ENCODE measurements at regions not wholly inside any gene's neighbourhood (a gene's known extent, or its start where the extent isn't known, plus 50 kb on each side); places are given as distances from the start of the nearest gene placed in this dataset.

GRCh38 chr11:42707541-42707940, 604.3 kb upstream of the API5 start:
- in situ Hi-C loops (cut with HindIII; ENCODE audit: low pct_unique_long_range_greater_than_20kb, low sequenced_read_pairs) (no loop called here), intact Hi-C loops (cut with micrococcal nuclease; ENCODE audit: unreplicated experiment) (no loop called here)
- no peak overlapping the region for H3K27ac ChIP-seq (ENCODE audit: low read length)
- no peaks in the 10 kb centered on the region for H3K27me3 ChIP-seq (ENCODE audit: control insufficient read depth, insufficient read depth, low read length)
- ChIA-PET POLR2A (no interaction called here), CTCF (no interaction called here)
- no peaks in the 10 kb centered on the region for H3K4me1 ChIP-seq (ENCODE audit: control insufficient read depth, insufficient read depth, low read length)
- no peak overlapping the region for H3K4me3 ChIP-seq (ENCODE audit: low read depth in 2 of 2, low read length in 2 of 2)
- DNase-seq (ENCODE audit: low read depth, low spot score) (no peak), ATAC-seq (no peak)
- no peaks in the 10 kb centered on the region for H3K36me3 ChIP-seq (ENCODE audit: control insufficient read depth, insufficient read depth, low read length)
- no peaks in the 10 kb centered on the region for H3K9me3 ChIP-seq (ENCODE audit: control insufficient read depth, insufficient read depth, low read depth, low read length)
- BruUV-seq (replicated peaks), result no TSS peak
- TF ChIP-seq POLR2AphosphoS5 (IDR thresholded peaks at IDR 0.05; ENCODE audit: low read depth, low read length) (no peak), CTCF (IDR thresholded peaks at IDR 0.05) (no peak), TCF7L2 (IDR thresholded peaks at IDR 0.05; ENCODE audit: low read depth, low read length) (no peak), REST (IDR thresholded peaks at IDR 0.05; ENCODE audit: insufficient read depth in 1 of 2, low read depth in 2 of 2, low read length in 1 of 2) (no peak), SIN3A (IDR thresholded peaks at IDR 0.05; ENCODE audit: borderline replicate concordance, insufficient read depth, low read depth, low read length) (no peak)

- in situ Hi-C loops (cut with HindIII; ENCODE audit: low pct_unique_long_range_greater_than_20kb, low sequenced_read_pairs) (no loop called here), intact Hi-C loops (cut with micrococcal nuclease; ENCODE audit: unreplicated experiment) (no loop called here)
- Histone ChIP-seq H3K27me3 (ENCODE audit: control insufficient read depth, insufficient read depth, low read length) (no peaks in the 10 kb centered on the region), H3K9me3 (ENCODE audit: control insufficient read depth, insufficient read depth, low read depth, low read length) (no peaks in the 10 kb centered on the region), H3K4me1 (ENCODE audit: control insufficient read depth, insufficient read depth, low read length) (no peaks in the 10 kb centered on the region), H3K27ac (ENCODE audit: low read length) (no peak overlapping the region), H3K4me3 (ENCODE audit: low read depth in 2 of 2, low read length in 2 of 2) (no peak overlapping the region), H3K36me3 (ENCODE audit: control insufficient read depth, insufficient read depth, low read length) (no peaks in the 10 kb centered on the region)
- DNase-seq (ENCODE audit: low read depth, low spot score) (no peak), ATAC-seq (no peak)
- no TSS peak for BruUV-seq (replicated peaks)
- CTCF ChIA-PET, result no interaction called here
- POLR2A ChIA-PET, result no interaction called here
- TF ChIP-seq CTCF (IDR thresholded peaks at IDR 0.05), result no peak
- no peak for TF ChIP-seq SIN3A (IDR thresholded peaks at IDR 0.05; ENCODE audit: borderline replicate concordance, insufficient read depth, low read depth, low read length)
- TF ChIP-seq POLR2AphosphoS5 (IDR thresholded peaks at IDR 0.05; ENCODE audit: low read depth, low read length), result no peak
- TF ChIP-seq TCF7L2 (IDR thresholded peaks at IDR 0.05; ENCODE audit: low read depth, low read length), result no peak
- TF ChIP-seq REST (IDR thresholded peaks at IDR 0.05; ENCODE audit: insufficient read depth in 1 of 2, low read depth in 2 of 2, low read length in 1 of 2), result no peak
Observed at GRCh38 chr11:42709216-42709615, 602.6 kb upstream of the API5 start.

All from Panc1 (cell line).